Mesenteric fat pad (tissue), 1 donor: ENCODE measurements at regions not wholly inside any gene's neighbourhood (a gene's known extent, or its start where the extent isn't known, plus 50 kb on each side); places are given as distances from the start of the nearest gene placed in this dataset.

ENCODE experiments used
- DNase-seq: peaks from one replicate; pipeline ENCODE4 v3.0.0-alpha.2; 2020; ENCODE audit warnings: low spot score
- donor health status: DM: yes; HTN: yes; CAD: no.

DNA sequence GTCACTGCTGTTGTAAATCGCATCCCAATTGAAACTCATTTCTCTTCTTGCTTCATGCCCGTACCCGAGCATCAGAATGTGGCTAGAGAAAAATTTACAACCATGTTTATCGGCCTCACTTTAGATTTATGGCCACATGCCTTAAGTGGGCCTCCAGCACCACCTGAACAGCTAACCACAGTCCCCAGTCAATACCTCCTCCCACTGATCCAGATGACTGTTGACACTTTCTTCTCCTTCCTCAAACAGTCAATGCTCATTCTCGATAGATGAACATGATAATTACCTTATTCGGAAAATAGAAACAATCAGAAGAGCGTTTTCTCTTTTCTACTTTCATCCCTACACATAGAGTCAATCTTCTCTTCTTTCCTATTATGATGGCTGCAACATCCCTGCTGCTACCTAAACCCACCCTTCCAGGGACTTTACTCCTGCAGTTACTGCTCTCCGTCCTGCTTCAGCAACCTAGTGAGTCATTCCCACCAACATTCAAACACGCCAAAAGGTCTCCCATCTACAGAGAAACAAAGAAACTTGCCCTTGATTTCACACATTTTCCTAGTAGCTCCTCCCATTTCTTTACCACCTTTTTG is 416.3 kb upstream of the MAF start:
- no peak for DNase-seq

DNA sequence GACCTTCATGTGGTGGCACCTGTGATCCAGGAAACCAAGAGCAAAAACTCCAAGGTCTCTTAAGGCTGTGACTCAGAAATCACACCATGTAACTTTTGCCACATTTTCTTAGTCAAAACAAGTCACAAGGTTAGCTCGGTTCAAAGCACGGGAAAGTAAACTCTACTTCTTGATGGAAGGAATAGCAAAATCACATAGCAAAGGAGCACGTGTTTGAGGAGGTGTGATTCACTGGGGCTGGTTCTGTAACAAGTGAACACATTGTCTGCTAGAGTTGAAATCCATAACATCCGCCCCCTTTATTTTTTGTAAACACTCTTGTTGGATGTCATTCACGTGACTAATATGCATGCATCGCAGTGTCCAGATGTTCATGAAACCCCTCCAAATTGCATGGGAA is 415.0 kb upstream of the MAF start:
- no peak for DNase-seq

DNA sequence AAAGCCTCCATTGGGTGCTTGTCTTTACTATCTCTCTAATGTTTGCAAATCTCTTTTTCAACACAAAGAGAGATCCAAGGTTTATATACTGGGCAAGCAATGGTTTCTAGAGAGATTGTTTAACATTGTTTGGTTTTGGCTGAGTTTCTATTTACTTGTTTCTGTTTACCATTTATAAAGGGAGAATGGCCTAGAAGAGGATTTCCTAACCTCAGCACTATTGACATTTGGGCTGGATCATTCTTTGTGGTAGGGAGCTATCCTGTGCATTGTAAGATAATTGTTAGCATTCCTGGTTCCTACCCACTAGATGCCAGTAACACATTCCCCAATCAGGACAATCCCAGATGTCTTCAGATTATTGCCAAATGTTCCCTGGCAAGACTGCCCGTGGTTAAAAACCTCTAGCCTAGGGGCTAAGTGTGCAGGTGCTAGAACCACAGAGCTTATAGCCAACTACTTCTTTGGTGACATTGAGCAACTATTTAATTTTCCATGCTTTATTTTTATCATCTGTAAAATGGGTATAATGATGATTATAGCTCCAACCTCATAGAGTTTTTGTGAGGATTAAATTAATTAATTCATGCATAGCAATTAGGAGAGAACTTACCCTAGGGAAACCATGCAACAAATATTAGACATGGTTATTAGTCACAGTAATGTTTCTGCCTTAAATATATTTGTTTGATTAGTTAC is 413.9 kb upstream of the MAF start:
- no peak for DNase-seq

DNA sequence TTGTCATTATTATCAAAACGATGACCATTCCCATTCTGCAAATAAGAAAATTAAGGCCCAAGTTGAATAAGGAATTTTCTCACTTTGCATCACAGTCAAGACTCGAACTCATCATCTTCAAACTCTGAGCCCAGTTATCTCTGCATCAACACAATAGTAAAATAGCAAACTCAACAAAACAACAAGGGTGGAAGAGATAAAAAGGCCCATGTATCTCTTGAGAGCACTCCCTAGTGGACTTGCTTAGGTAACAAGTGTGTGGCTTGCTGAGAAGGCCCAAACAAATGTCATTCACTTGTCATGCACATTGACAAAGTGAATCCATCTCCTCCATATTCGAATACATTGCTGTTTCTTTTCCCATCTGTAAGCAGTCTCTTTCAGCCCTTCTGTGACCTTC is 412.0 kb upstream of the MAF start:
- no peak for DNase-seq

DNA sequence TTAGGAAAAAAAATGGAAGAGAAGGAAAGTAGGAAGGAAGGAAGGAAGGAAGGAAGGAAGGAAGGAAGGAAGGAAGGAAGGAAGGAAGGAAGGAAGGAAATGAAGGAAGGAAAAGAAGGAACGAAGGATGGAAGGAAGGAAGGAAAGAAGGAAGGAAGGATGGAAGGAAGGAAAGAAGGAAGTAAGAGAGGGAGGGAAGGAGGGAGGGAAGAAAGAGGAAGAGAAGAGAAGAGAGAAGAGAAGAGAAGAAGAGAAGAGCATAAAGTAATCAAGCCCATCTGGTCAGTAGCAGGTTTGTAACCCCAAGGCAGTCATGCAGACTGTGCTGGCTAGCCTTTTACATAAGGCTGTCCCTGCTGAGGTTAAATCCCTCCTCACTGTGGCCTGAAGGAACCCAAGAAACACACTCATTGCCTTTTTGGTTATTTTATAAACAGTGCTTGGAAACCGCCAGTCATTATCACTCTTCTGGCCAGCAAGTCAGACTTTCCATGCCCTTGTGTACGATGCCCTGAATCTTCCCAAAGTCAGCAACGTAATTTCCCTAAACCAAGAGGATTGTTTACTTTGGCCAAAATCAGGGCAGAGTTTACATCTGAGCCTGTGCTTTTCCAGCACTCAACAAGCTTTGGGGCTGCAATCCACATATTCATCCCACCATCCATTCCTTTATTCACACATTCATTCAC is 409.6 kb upstream of the MAF start:
- DNase-seq = no peak

DNA sequence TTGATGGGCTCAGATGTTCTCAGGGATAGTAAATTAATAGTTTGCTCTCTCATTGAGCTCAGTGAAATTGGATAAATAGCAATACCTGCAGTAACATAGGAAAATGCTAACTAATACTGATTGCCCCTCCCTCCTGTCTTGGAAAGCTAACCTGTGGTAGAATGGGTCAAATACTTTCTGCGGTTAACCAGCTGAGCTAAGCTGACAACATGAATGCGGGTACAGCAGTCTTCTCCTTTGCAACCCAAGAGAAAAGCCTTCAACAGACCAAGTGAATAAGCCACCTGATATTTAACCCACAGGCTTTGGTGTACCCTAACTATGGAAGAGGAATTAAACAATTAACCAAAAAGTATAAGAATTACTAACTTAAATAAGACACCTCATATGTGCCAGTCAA is 408.3 kb upstream of the MAF start:
- no peak for DNase-seq

DNA sequence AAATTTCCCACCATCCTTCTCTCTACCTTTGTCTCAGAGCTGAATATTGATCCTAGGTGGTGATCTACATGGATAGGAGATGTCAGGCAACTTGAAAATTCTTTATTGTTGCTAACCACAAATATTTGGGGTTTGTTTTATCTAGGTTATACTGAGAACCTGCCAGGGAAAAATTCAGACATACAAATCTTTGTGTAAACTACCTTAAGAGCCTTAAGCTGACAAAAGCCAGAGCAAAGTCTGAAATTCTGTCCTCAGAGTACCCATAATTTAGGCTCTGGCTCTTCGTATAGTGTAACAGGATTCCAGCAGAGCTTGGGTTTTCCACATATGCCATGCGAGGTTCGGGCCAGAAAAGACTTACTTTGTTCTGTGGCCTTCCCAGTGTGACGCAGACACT is 406.7 kb upstream of the MAF start:
- DNase-seq = no peak

DNA sequence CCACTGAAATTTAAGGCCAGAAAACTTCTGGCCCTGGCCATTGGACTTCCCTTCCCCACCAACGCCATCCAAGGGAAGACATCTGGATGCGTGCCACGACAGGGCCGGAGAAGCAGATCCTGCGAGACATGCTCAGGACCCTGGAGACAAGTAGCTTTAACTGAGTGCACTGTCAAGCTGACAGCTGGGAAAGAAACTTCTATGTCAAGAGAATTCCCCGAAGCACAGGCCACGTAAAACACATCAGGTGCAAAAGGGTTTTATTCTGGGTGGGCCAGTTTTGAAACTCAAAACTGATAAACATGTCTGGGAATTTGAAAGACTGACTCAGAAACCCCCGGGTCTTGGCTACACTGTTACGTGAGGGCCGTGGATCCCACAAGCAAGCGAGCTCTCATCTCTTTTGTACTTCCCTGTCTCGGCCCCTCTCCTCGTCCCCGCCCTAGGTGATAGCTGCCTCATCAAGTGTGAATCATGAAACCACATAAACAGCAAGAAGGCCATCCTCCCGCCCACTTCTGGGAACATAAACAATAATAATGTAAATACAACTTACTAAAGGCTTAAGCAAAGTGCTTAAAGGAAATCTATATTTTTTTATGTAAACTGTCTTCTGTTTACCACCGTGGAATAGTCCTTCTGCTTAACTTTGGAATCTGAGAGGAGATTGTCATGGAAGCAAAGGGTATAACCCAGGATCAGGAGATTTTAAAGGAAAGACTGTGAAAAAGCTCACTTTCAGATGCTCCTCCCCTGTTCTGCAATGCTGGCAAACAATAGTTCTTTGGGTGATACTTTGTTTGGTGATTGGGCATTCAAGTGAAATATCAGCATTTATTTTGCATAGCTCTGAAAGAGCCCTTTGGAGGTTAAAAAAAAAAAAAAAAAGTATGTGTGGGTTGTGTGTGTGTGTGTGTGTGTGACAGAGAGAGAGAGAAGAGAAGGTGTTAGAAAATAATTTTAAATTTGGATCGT is 406.0 kb upstream of the MAF start:
- DNase-seq = no peak

DNA sequence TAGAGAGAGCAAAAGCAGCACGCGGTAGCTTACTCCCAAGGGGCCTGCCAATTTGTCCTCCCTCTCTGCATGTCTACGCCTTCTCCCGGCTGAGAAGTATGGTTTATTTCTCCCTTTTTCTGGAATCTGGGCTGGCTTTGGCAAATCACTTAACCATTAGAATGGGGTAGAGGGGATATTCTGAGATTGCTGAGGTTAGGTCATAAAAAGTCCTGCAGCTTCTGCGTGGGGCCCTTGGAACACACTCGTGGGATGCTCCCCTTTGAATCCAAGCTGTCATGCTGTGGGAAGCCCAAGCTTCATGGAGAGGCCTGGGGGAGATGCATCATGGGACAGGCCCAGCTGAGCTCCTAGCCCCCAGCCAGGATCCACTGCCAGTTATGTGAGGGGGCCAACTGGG is 403.6 kb upstream of the MAF start:
- no peak for DNase-seq

DNA sequence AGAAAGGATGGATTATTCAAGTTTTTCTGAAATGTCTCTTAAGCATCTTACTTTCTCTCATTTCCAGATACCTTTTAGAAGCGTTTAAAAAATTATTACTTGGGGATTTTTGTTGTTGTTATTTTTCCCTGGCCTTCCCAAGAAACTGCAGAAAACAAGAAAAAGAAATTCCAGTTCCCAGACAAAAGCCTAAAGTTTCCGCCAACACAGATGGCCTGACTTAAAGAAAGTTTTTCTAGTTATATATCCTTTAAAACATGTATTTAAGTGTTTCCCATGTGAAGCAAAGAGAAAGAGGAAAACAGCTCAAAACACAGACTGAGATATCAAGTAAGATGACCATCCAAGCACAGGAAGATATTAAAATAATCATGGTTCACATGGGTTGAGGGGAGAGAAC is 401.7 kb upstream of the MAF start:
- DNase-seq = no peak

DNA sequence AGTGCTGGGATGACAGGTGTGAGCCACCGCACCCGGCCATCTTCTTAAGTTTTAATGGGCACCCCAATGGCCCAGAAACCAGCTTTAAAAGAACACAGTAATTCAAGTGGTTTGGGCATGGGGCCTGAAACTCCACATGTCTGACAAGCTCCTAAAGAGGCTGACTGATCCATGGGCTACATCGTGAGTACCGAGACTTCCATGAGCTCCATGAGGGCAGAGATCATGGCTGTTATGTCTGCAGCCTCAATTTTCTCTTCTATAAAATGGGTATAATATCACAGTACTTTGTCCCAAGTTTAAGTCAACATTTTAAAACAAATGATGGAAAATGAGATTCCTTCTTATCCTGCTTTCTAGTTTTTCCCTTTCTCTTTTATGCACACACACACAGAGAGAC is 397.6 kb upstream of the MAF start:
- DNase-seq = no peak

DNA sequence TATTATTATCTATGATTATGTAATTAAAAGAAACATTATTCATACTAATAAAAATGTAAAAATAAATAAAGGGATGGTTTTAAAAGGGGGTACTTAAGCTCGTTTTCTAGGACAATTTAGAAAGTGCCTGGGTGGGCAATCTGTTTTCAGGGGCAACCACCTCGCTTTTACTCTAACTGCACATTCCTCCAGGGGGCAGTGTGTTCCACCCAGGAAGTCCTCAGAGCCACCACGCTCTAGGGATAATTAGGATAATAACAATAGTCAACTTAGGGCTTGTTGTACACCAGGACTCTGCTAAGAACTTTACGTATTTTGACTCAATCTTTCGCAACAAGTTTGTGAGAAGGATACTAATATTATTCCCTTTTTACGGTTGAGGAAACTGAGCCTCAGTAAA is 396.7 kb upstream of the MAF start:
- no peak for DNase-seq

DNA sequence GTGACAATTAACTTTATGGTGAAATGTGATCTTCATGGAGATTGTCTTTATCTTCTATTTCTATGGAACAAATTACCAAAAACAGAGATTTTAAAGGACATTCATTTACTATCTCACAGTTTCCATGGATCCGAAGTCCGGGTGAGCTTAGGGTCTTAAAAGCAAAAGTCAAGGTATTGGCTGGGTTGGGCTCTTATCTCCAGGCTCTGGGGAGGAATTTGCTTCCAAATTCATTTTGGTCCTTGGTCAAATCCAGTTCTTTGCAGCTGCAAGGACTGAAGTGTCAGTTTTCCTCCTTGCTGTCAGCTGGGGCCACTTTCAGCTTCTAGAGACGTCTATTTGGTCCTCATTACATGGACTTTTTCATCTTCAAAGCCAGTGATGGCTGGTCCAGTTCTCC is 395.8 kb upstream of the MAF start:
- DNase-seq = no peak

DNA sequence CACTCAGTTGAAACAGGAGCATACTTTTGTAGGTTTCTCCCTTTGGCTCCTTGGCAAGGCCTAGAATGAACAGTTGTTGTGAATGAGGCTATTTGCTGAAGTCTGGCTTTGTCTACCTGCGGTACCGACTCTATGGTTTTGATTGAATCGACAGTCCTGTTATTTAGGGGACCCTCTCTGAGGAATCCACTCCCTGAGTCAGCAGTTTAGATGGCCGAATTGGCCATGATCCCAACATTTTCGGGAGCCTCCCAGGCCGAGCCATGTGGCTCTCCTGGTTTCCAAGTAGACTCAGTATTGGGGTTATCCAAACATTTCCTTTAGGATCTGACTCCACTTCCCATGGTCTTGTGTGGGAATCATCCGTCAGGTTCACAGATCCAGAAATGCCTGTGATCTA is 394.8 kb upstream of the MAF start:
- DNase-seq = no peak

DNA sequence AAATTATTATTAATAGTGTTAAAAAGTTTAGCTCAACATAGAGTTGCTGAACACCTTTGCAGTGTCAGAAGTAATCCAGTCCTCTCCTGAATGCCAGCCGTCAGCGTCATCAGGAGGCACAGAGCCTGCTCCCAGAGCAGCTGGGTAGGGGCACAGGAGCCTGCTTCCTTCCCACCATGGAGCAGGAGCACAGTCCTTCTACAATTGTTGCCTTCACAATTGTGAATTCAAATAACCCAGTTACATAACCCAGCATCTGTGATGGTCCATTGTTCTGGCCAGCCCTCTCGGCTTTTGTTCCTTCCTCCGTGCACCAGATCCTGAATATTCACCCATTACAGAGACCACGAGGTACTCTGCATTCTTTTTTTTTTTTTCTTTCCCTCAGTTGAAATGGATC is 393.9 kb upstream of the MAF start:
- DNase-seq = no peak

DNA sequence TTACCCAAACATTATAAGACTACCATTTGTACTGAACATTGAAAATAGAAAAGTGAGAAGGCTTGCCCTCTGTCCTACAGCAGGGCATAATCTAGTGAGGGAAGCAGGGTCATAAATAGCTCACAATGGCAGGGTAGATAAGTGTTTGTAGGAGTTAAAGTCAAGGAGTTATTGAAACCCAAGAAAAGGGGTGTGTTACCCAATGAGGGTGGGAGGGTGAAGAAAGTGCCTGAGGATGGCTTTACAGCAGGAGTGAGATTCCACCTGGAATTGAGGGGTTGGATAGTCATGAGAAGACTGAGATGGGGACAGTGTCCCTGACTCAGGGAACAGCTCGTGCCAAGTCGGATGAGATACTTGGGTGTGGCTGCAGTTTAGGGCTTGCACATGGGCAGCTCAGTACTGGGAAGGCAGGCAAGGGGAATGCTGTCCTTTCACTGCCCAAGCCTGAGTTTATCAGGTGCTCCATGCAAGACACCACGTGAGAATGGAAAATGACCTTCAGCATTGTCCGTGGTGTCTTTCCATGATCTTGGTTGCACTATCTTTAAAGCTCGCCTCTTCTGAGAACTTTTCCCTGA is 393.2 kb upstream of the MAF start:
- no peak for DNase-seq

DNA sequence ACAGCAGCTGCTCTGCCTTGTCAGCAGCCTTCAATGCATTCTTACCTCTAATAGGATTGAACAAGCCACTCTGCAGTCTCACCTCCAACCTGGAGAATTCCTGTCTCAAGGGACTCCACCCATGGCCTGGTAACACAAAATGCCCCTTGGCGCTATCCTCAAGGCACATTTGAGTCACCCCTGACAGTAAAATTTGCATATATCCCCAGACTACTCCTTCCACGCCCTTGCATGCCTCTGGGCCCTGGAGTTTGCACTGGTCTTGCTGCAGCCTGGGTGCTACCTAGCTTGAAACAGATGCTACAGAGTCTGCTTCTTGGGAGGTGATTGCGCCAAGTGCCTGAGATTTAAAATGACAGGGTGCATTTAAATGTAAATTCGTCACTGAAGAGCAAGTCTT is 391.4 kb upstream of the MAF start:
- DNase-seq = no peak

DNA sequence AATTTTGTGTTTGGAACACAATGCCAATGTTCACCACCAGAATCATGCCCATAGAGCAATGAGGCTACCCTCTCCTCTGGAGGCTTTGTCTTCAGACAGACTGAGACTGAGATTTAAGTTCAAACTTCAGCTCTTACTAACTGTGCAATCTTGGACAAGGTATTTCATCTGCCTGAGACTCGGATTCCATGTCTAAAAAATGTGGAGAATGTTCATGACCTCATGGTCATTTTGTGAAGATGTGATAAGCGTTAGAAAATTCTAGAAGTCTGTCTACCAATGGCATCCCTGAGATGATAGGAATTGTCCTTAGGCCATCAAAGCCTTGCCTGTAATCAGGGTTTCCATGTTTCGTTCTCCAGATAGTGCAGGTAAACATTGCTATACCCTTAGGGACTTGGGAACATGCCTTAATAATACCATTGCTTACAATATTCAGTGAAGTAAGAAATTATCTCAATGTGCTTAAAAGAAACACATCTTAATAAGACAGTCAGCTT is 388.2 kb upstream of the MAF start:
- DNase-seq = no peak

DNA sequence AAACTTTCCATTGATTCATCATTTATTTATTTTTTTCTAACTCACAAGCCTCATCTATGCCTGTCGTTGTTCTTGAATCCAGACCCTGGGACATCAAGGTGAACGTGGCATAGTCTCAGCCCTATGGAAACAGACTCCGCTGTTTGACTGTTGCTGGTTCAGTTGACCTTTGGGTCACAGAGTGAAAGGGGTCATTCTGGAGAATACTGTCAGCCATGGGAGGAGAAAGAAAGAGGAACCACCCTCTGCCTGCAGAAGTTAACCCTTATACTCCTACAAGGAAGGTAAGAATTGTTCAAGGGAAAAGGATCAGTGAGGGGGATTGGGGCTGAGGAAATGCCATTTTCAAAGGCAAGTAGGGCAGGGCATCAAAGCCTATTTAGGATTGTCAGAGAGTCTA is 387.6 kb upstream of the MAF start:
- no peak for DNase-seq

DNA sequence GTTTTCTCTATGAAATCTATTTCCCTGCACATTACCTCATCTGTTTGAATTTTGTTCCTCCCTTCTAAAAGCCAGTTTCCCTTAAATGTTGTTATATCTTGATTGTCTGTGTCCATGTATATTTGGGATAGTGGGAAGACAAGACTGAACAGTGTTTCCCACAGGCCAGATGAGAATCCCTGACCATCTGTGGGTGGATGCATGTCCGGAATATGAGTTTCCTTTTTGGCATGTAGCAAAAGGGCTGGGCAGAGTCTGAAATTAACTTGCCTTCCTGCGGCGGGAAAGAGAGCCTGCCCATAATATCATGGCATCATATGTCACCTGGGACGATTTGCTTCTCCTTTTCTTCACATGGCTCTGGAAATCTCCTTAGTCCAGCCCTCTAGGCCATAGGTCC is 385.8 kb upstream of the MAF start:
- no peak for DNase-seq

DNA sequence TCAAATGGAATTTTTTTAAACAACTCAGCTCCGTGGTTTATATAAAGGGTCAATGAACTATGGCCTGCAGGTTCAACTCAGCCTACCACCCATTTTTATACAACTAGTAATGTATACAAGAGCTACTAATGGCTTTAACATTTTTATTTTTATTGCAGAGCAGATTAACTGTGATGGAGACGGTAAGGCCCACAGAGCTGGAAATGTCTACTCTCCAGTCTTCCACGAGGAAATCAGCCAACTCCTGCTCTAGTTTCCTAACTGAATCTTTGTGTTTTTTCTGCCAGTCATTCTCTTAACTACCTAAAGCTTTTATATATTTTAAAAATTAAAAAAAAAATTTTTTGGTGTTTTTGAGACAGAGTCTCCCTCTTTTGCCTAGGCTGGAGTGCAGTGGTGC is 385.1 kb upstream of the MAF start:
- DNase-seq = no peak
